HCT116 (cell line): ENCODE measurements at regions not wholly inside any gene's neighbourhood (a gene's known extent, or its start where the extent isn't known, plus 50 kb on each side); places are given as distances from the start of the nearest gene placed in this dataset.

Experiments used
- CTCF ChIP-seq, 3 experiments: fragments of 200-600 bp in 1 of 3; sonication (generic) in 1 of 3; IDR thresholded peaks in 2 of 3; conservative IDR thresholded peaks in 1 of 3; 2 replicates each; pipeline ENCODE4 v1.5.1; 2012 to 2017; ENCODE audit warnings: low read depth in 2 of 3, low read length in 2 of 3, antibody characterized with exemption in 1 of 3, borderline replicate concordance in 1 of 3, control low read depth in 1 of 3, mild to moderate bottlenecking in 1 of 3, mixed read lengths in 1 of 3, mixed run types in 1 of 3, moderate library complexity in 1 of 3; ENCODE audit not compliant: insufficient read depth in 1 of 3
- POLR2A ChIP-seq: IDR thresholded peaks from 2 replicates; pipeline ENCODE4 v1.7.0; 2011; ENCODE audit warnings: borderline replicate concordance; ENCODE audit not compliant: insufficient read depth, insufficient read length; ENCODE audit errors: extremely low read depth
- YY1 ChIP-seq: IDR thresholded peaks from 2 replicates; pipeline ENCODE4 v1.6.1; 2011; ENCODE audit warnings: low read length, low read depth, moderate library complexity, mild to moderate bottlenecking; ENCODE audit not compliant: insufficient replicate concordance; ENCODE audit errors: extremely low read depth

GRCh38 chr3:194785315-194785714, 99.6 kb downstream of the FAM43A start:
- TF ChIP-seq POLR2A = no peak
- no peak for TF ChIP-seq CTCF (IDR thresholded peaks at IDR 0.05 in 2 of 3, conservative IDR thresholded peaks at IDR 0.05 in 1 of 3; ENCODE audit: borderline replicate concordance in 1 of 3, insufficient read depth in 1 of 3, low read depth in 2 of 3, low read length in 2 of 3)
- no peak for TF ChIP-seq YY1
